ENCODE measurements at regions not wholly inside any gene's neighbourhood (a gene's known extent, or its start where the extent isn't known, plus 50 kb on each side); places are given as distances from the start of the nearest gene placed in this dataset.

- TF ChIP-seq TSHZ1 (CRISPR knock-in tag; IDR thresholded peaks at IDR 0.05), result no peak
- TF ChIP-seq, protein P1, sequence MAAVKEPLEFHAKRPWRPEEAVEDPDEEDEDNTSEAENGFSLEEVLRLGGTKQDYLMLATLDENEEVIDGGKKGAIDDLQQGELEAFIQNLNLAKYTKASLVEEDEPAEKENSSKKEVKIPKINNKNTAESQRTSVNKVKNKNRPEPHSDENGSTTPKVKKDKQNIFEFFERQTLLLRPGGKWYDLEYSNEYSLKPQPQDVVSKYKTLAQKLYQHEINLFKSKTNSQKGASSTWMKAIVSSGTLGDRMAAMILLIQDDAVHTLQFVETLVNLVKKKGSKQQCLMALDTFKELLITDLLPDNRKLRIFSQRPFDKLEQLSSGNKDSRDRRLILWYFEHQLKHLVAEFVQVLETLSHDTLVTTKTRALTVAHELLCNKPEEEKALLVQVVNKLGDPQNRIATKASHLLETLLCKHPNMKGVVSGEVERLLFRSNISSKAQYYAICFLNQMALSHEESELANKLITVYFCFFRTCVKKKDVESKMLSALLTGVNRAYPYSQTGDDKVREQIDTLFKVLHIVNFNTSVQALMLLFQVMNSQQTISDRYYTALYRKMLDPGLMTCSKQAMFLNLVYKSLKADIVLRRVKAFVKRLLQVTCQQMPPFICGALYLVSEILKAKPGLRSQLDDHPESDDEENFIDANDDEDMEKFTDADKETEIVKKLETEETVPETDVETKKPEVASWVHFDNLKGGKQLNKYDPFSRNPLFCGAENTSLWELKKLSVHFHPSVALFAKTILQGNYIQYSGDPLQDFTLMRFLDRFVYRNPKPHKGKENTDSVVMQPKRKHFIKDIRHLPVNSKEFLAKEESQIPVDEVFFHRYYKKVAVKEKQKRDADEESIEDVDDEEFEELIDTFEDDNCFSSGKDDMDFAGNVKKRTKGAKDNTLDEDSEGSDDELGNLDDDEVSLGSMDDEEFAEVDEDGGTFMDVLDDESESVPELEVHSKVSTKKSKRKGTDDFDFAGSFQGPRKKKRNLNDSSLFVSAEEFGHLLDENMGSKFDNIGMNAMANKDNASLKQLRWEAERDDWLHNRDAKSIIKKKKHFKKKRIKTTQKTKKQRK (IDR thresholded peaks at IDR 0.05; ENCODE audit: borderline replicate concordance, low read depth, low read length), result no peak
- no peak for TF ChIP-seq CSDE1 (IDR thresholded peaks at IDR 0.05)
- no peak for TF ChIP-seq ARID3A (IDR thresholded peaks at IDR 0.05; ENCODE audit: borderline replicate concordance, low read depth, low read length)
- no peak for TF ChIP-seq HMG20A (CRISPR knock-in tag; conservative IDR thresholded peaks at IDR 0.05)
- no peak for TF ChIP-seq ZNF197 (CRISPR knock-in tag; IDR thresholded peaks at IDR 0.05; ENCODE audit: low read depth)
- TF ChIP-seq ZNF318 (IDR thresholded peaks at IDR 0.05; ENCODE audit: borderline replicate concordance in 1 of 2, low read depth in 1 of 2), result no peak
Observed at GRCh38 chr2:10228611-10229365, 73.9 kb upstream of the HPCAL1 start (continued).

All from K562 (cell line).